Large intestine (tissue), 3 donors: ENCODE measurements at regions not wholly inside any gene's neighbourhood (a gene's known extent, or its start where the extent isn't known, plus 50 kb on each side); places are given as distances from the start of the nearest gene placed in this dataset.

Experiments
- DNase-seq, 2 donors: peaks; one replicate each; pipeline versions ENCODE4 v3.0.0 to v3.0.0-alpha.2; 2013
- H3K27ac ChIP-seq: one replicate; pipeline ENCODE4 v1.5.1; 2013; ENCODE audit warnings: low read length
- H3K27me3 ChIP-seq: 2 replicates; pipeline ENCODE4 v1.6.1; 2013; ENCODE audit warnings: low read length; ENCODE audit not compliant: control insufficient read depth, insufficient read depth
- H3K36me3 ChIP-seq: 2 replicates; pipeline ENCODE4 v1.6.1; 2013; ENCODE audit warnings: low read length; ENCODE audit not compliant: control insufficient read depth, insufficient read depth
- H3K4me1 ChIP-seq: one replicate; pipeline ENCODE4 v1.6.1; 2013; ENCODE audit warnings: low read length; ENCODE audit not compliant: control insufficient read depth, insufficient read depth
- H3K4me3 ChIP-seq: one replicate; pipeline ENCODE4 v1.5.1; 2013; ENCODE audit warnings: low read length
- H3K9me3 ChIP-seq: one replicate; pipeline ENCODE4 v1.6.1; 2013; ENCODE audit warnings: mild to moderate bottlenecking, low read depth, low read length, moderate library complexity; ENCODE audit not compliant: control insufficient read depth
- WGBS: methylation state at CpG from one replicate; pipeline ENCODE4 v1.1.5; 2013; ENCODE audit warnings: low lambda C conversion rate; ENCODE audit not compliant: insufficient coverage; 5-methylcytosine and 5-hydroxymethylcytosine counted together

GRCh38 chr11:71182791-71183677 is 69.3 kb downstream of the SHANK2 start:
- H3K9me3 ChIP-seq, result no peaks in the 10 kb centered on the region
- no CpG with 5 or more reads among the region's 14 CpGs for WGBS
- H3K4me1 ChIP-seq, result peaks cover 6% of the 10 kb centered on the region
- H3K4me3 ChIP-seq, result no peak overlapping the region
- no peaks in the 10 kb centered on the region for H3K27me3 ChIP-seq
- no peak for DNase-seq
- H3K27ac ChIP-seq, result no peak overlapping the region
- peaks cover 2% of the 10 kb centered on the region for H3K36me3 ChIP-seq

- DNase-seq, result no peak
- WGBS, result no CpG with 5 or more reads among the region's 14 CpGs
- Histone ChIP-seq H3K4me3 (no peak overlapping the region), H3K4me1 (peaks cover 6% of the 10 kb centered on the region), H3K9me3 (peaks cover 5% of the 10 kb centered on the region), H3K36me3 (peaks cover 2% of the 10 kb centered on the region), H3K27me3 (no peaks in the 10 kb centered on the region), H3K27ac (no peak overlapping the region)
These were observed 70.8 kb downstream of the SHANK2 start for GRCh38 chr11:71181566-71181965.

- no peak for DNase-seq
- H3K27me3 ChIP-seq, result no peaks in the 10 kb centered on the region
- no peak overlapping the region for H3K27ac ChIP-seq
- peaks cover 2% of the 10 kb centered on the region for H3K36me3 ChIP-seq
- peaks cover 6% of the 10 kb centered on the region for H3K4me1 ChIP-seq
- 92% methylated on average over 2 of the region's 15 CpGs for WGBS
- no peak overlapping the region for H3K4me3 ChIP-seq
- peaks cover 12% of the 10 kb centered on the region for H3K9me3 ChIP-seq
These were observed 71.5 kb downstream of the SHANK2 start for GRCh38 chr11:71180694-71181470.

- peaks cover 6% of the 10 kb centered on the region for H3K4me1 ChIP-seq
- H3K36me3 ChIP-seq, result peaks cover under 1% of the 10 kb centered on the region
- peaks cover 18% of the 10 kb centered on the region for H3K9me3 ChIP-seq
- no peaks in the 10 kb centered on the region for H3K27me3 ChIP-seq
- peak overlapping the region; percentile 8 for H3K27ac ChIP-seq
- whole genome bisulfite sequencing, result 80% methylated on average over 3 of the region's 10 CpGs
- no peak overlapping the region for H3K4me3 ChIP-seq
- DNase-seq, result peak; percentile 67 to 82
These were observed 72.3 kb downstream of the SHANK2 start for GRCh38 chr11:71179877-71180605.

DNA sequence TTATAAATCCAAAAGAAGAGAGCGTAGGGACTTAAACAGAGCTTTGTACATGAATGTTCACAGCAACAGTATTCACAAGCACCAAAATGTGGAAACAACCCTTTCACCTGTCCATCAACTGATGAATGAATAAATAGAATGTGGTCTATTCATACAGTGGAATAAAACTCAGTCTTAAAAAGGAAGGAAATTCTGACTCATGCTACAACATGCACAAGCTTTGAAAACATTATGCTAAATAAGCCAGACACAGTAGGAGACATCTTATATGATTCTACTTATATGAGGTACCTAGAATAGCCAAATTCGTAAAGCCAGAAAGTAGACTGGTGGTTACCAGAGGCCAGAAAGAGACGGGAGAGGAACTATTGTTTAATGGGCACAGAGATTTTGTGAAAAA is 74.3 kb downstream of the SHANK2 start:
- H3K36me3 ChIP-seq, result peaks cover 4% of the 10 kb centered on the region
- no peak overlapping the region for H3K4me3 ChIP-seq
- no peak overlapping the region for H3K27ac ChIP-seq
- 90% methylated on average over 2 of the region's 3 CpGs for WGBS
- peaks cover 18% of the 10 kb centered on the region for H3K9me3 ChIP-seq
- no peaks in the 10 kb centered on the region for H3K27me3 ChIP-seq
- H3K4me1 ChIP-seq, result peaks cover 6% of the 10 kb centered on the region
- no peak for DNase-seq

DNA sequence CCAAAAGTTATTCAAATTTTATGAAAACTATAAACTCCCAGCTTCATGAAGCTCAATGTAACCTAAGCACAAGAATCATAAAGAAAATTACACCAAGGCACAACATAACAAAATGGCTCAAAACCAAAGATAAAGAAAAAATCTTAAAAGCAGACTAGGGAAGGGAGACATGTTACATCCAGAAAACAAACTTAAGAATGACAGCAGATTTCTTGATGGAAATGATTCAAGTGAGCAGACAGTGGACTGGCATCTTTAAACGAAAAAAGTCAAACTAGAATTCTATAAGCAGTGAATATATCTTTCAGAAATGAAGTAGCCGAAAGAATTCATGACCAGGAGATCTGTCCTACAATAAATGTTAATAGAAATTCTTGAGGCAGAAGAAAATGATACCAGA is 75.6 kb downstream of the SHANK2 start:
- H3K36me3 ChIP-seq, result peaks cover 5% of the 10 kb centered on the region
- peaks cover 6% of the 10 kb centered on the region for H3K4me1 ChIP-seq
- no peak for DNase-seq
- H3K4me3 ChIP-seq, result no peak overlapping the region
- 100% methylated on average over 2 of the region's 2 CpGs for WGBS
- peaks cover 18% of the 10 kb centered on the region for H3K9me3 ChIP-seq
- no peaks in the 10 kb centered on the region for H3K27me3 ChIP-seq
- H3K27ac ChIP-seq, result no peak overlapping the region

GRCh38 chr11:71173709-71174108 is 78.7 kb downstream of the SHANK2 start:
- Histone ChIP-seq H3K27me3 (no peaks in the 10 kb centered on the region), H3K9me3 (peaks cover 18% of the 10 kb centered on the region), H3K27ac (no peak overlapping the region), H3K36me3 (peaks cover 10% of the 10 kb centered on the region), H3K4me3 (no peak overlapping the region), H3K4me1 (no peaks in the 10 kb centered on the region)
- no CpG with 5 or more reads among the region's 4 CpGs for WGBS
- no peak for DNase-seq

GRCh38 chr11:71172680-71173079 is 79.7 kb downstream of the SHANK2 start:
- no peak overlapping the region for H3K4me3 ChIP-seq
- no peaks in the 10 kb centered on the region for H3K4me1 ChIP-seq
- peaks cover 10% of the 10 kb centered on the region for H3K36me3 ChIP-seq
- peaks cover 18% of the 10 kb centered on the region for H3K9me3 ChIP-seq
- 60% methylated on average over 1 of the region's 9 CpGs for WGBS
- H3K27me3 ChIP-seq, result no peaks in the 10 kb centered on the region
- DNase-seq, result no peak
- H3K27ac ChIP-seq, result no peak overlapping the region

GRCh38 chr11:71171576-71171975 is 80.8 kb downstream of the SHANK2 start:
- H3K36me3 ChIP-seq, result peaks cover 10% of the 10 kb centered on the region
- WGBS, result no CpG with 5 or more reads among the region's 11 CpGs
- H3K9me3 ChIP-seq, result peaks cover 13% of the 10 kb centered on the region
- no peak overlapping the region for H3K4me3 ChIP-seq
- no peaks in the 10 kb centered on the region for H3K4me1 ChIP-seq
- no peak overlapping the region for H3K27ac ChIP-seq
- no peak for DNase-seq
- H3K27me3 ChIP-seq, result no peaks in the 10 kb centered on the region
